Ascending aorta (tissue), 2 donors: ENCODE measurements at regions not wholly inside any gene's neighbourhood (a gene's known extent, or its start where the extent isn't known, plus 50 kb on each side); places are given as distances from the start of the nearest gene placed in this dataset.
"Not testable (repeated sequence)": the region's sequence is repeated elsewhere in the genome, so short reads cannot be mapped to it uniquely, and the experiment has no call there.

Experiments used
- DNase-seq, 2 donors: peaks; one replicate each; pipeline ENCODE4 v3.0.0-alpha.2; 2019; ENCODE audit warnings: low spot score in 2 of 2
- H3K27ac ChIP-seq, 2 donors: fragments of 200-600 bp; sonication (generic); one replicate each; pipeline ENCODE4 v1.5.1; 2016 to 2017; ENCODE audit warnings: mild to moderate bottlenecking in 1 of 2
- H3K27me3 ChIP-seq: fragments of 200-600 bp; sonication (generic); one replicate; pipeline ENCODE4 v1.5.1; 2017
- H3K36me3 ChIP-seq, 2 donors: fragments of 200-600 bp; sonication (generic); one replicate each; pipeline ENCODE4 v1.5.1; 2016
- H3K4me1 ChIP-seq, 2 donors: fragments of 200-600 bp; sonication (generic); one replicate each; pipeline ENCODE4 v1.5.1; 2016 to 2017; ENCODE audit warnings: mild to moderate bottlenecking in 1 of 2
- H3K4me3 ChIP-seq, 2 donors: fragments of 200-600 bp; sonication (generic); one replicate each; pipeline ENCODE4 v1.5.1; 2016 to 2017; ENCODE audit warnings: mild to moderate bottlenecking in 1 of 2
- H3K9me3 ChIP-seq, 2 donors: fragments of 200-600 bp; sonication (generic); one replicate each; pipeline ENCODE4 v1.5.1; 2016
- intact Hi-C: fragments of 100-400 bp; cut with DNase I; formaldehyde crosslinking; loops from one replicate; pipeline ENCODE4 v1.15.1; 2023
- TF ChIP-seq, protein P1 (sequence below), 3 experiments: fragments of 200-600 bp in 2 of 3; fragments of 450-650 bp in 1 of 3; sonication (generic) in 2 of 3; IDR thresholded peaks; one replicate each; pipeline ENCODE4 v1.5.1; 2016 to 2019; ENCODE audit warnings: antibody characterized with exemption in 3 of 3, mild to moderate bottlenecking in 1 of 3, moderate library complexity in 1 of 3

DNA sequence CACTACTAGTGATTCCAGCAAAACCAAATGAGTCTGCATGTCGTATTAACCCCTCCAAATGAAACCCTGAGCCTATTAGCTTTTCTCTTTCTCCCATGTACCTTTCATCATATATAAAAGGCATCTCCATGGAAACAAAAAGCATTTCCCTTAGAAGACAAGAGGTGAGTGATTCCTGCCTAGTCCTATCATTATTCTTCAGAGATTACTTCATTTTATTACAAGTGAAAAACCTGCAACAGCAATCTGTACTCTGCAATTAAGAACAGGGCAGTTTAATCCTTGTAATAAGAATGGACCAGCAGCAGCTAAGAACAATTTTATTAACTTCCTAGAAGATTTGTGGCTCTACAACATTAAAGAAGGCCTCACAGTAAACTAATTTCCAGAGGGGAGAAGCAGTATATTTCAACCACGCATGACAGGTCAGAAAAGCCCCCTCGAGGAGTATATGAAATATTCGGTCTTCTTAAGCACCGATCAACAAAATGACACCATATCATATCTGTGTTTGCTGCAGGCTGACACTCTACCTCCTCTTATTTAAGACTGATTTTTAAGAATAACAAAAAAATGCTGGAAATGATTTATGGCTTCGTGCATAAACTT is 132.3 kb upstream of the TFPI start:
- Histone ChIP-seq H3K9me3 (no peaks in the 10 kb centered on the region), H3K27ac (no peak overlapping the region), H3K4me1 (peaks cover 0 to 3% of the 10 kb centered on the region in 2 donors), H3K4me3 (no peak overlapping the region), H3K36me3 (no peaks in the 10 kb centered on the region), H3K27me3 (no peaks in the 10 kb centered on the region)
- TF ChIP-seq, protein P1, sequence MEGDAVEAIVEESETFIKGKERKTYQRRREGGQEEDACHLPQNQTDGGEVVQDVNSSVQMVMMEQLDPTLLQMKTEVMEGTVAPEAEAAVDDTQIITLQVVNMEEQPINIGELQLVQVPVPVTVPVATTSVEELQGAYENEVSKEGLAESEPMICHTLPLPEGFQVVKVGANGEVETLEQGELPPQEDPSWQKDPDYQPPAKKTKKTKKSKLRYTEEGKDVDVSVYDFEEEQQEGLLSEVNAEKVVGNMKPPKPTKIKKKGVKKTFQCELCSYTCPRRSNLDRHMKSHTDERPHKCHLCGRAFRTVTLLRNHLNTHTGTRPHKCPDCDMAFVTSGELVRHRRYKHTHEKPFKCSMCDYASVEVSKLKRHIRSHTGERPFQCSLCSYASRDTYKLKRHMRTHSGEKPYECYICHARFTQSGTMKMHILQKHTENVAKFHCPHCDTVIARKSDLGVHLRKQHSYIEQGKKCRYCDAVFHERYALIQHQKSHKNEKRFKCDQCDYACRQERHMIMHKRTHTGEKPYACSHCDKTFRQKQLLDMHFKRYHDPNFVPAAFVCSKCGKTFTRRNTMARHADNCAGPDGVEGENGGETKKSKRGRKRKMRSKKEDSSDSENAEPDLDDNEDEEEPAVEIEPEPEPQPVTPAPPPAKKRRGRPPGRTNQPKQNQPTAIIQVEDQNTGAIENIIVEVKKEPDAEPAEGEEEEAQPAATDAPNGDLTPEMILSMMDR (IDR thresholded peaks at IDR 0.05): no peak
- intact Hi-C loops: no loop called here
- DNase-seq: no peak

DNA sequence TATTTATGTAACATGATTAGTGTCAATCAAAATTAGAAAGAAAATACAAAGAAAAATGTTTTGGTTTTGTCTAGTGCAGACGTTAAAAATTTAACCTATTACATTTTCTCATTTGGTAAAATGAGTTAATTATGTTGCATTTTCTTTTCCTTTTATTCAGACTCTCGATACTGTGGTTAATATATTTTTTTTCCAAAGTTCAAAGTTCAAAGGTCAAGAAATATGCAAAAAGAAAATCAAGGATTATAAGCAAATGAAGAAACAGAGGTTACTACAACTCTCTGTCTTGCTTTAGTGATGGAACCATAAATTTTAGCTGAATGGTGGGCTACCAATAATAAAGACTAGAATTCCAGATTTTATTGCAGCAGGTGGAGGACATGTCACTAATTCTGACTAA is 133.3 kb upstream of the TFPI start:
- Histone ChIP-seq H3K36me3 (no peaks in the 10 kb centered on the region), H3K27me3 (no peaks in the 10 kb centered on the region), H3K4me1 (peaks cover 0 to 3% of the 10 kb centered on the region in 2 donors), H3K9me3 (no peaks in the 10 kb centered on the region), H3K27ac (no peak overlapping the region), H3K4me3 (no peak overlapping the region)
- no peak for DNase-seq
- TF ChIP-seq, protein P1 (IDR thresholded peaks at IDR 0.05): no peak
- intact Hi-C loops: no loop called here

DNA sequence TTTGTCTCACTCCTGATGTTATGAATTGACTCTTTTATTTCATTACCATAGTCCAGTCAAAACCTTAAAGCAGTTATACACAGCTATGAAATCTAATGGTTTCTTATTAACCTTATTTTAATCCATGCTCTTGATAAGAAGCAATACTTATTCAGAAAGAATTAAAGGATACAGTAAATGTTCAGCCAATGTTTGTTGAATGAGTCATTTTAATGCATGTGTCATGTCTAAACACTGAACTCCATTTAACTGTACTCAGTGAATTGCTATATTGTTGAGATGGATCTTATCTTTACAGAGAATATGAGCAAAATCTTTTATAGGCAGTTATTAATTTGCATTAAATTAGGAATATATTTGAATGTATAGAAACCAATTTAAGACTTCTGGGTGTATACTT is 135.1 kb upstream of the TFPI start:
- Histone ChIP-seq H3K27me3 (no peaks in the 10 kb centered on the region), H3K4me3 (no peak overlapping the region), H3K36me3 (no peaks in the 10 kb centered on the region), H3K9me3 (no peaks in the 10 kb centered on the region), H3K4me1 (no peaks in the 10 kb centered on the region), H3K27ac (no peak overlapping the region)
- DNase-seq: no peak
- TF ChIP-seq, protein P1 (IDR thresholded peaks at IDR 0.05): no peak
- intact Hi-C loops: no loop called here

DNA sequence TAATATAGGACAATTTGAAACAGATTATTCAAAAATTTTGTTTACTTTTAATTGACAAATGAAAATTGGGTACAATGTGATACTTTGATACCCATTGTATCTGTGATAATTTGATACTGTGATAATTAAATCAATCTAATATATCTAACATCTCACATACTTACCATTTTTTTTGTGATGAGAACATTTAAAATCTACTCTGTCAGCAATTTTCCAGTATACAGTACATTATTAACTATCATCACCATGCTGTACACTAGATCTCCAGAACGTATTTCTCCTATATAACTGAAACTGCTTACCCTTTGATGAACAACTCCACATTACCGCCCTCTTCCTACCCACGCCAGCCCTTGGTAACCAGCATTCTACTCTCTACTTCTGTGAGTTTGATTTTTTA is 139.7 kb upstream of the TFPI start:
- TF ChIP-seq, protein P1 (IDR thresholded peaks at IDR 0.05): no peak

DNA sequence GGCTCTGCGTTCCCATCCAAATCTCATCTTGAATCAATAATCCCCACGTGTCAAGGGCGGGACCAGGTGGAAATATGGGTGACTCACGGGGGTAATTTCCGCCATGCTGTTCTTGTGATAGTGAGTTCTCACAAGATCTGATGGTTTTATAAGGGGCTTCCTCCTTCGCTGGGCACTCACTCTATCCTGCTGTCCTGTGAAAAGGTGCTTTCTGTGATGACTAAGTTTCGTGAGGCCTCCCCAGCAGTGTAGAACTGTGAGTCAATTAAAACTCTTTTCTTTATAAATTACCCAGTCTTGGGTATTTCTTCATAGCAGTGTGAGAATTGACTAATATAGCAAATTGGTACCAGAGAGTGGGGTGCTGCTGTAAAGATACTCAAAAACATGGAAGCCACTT is 142.4 kb upstream of the TFPI start:
- H3K27me3 ChIP-seq, H3K9me3 ChIP-seq, H3K27ac ChIP-seq, DNase-seq, H3K36me3 ChIP-seq, intact Hi-C loops, H3K4me3 ChIP-seq, H3K4me1 ChIP-seq: not testable (repeated sequence)

More for the DNA sequence above, 139.7 kb upstream of the TFPI start:
- H3K36me3 ChIP-seq: no peaks in the 10 kb centered on the region
- no peaks in the 10 kb centered on the region for H3K9me3 ChIP-seq
- H3K27me3 ChIP-seq: no peaks in the 10 kb centered on the region
- DNase-seq: no peak
- H3K27ac ChIP-seq: no peak overlapping the region
- H3K4me3 ChIP-seq: no peak overlapping the region
- intact Hi-C loops: no loop called here
- H3K4me1 ChIP-seq: no peaks in the 10 kb centered on the region

DNA sequence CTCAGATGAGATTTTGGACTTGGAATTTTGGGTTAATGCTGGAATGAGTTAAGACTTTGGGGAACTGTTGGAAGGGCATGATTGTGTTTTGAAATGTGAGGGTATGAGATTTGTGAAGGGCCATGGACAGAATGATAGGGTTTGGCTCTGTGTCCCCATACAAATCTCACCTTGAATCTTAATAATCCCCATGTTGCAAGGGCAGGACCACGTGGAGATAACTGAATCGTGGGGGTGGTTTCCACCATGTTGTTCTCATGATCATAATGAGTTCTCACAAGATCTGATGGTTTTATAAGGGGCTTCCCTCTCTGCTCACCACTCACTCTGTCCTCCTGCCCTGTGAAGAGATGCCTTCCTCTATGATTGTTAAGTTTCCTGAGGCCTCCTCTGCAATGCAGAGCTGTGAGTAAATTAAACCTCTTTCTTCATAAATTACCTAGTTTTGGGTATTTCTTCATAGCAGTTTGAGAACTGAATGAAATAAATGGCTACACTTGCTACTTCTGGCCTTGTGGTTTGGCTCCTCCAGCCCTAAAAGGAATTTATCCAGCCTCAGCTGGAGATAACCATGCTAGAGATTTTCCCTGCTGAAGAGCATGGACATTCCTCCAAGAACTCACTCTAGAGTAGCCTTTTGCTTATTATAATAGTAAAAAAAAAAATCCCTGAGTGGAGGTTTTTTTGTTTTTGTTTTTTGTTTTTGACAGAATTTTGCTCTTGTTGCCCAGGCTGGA is 144.3 kb upstream of the TFPI start:
- Histone ChIP-seq H3K27ac (no peak overlapping the region), H3K36me3 (no peaks in the 10 kb centered on the region), H3K27me3 (no peaks in the 10 kb centered on the region), H3K4me3 (no peak overlapping the region), H3K4me1 (no peaks in the 10 kb centered on the region), H3K9me3 (no peaks in the 10 kb centered on the region)
- no peak for DNase-seq
- TF ChIP-seq, protein P1 (IDR thresholded peaks at IDR 0.05): no peak
- intact Hi-C loops: no loop called here
